ENCODE measurements at regions not wholly inside any gene's neighbourhood (a gene's known extent, or its start where the extent isn't known, plus 50 kb on each side); places are given as distances from the start of the nearest gene placed in this dataset.

GRCh38 chr4:184283659-184284335 is 66.1 kb upstream of the ENPP6 start:
- no peak for TF ChIP-seq CTCF (IDR thresholded peaks at IDR 0.05; ENCODE audit: insufficient read depth, low read length, poor library complexity, severe bottlenecking)
- no peak for TF ChIP-seq EZH2phosphoT487 (conservative IDR thresholded peaks at IDR 0.05; ENCODE audit: low read length)

Measured in SU-DHL-6 (cell line).